ENCODE measurements at regions not wholly inside any gene's neighbourhood (a gene's known extent, or its start where the extent isn't known, plus 50 kb on each side); places are given as distances from the start of the nearest gene placed in this dataset.

GRCh38 chr3:104763007-104763406 is 603.7 kb upstream of the ALCAM start:
- Histone ChIP-seq H3K9me3 (ENCODE audit: control insufficient read depth in 4 of 4, insufficient read depth in 3 of 4, low read length in 3 of 4) (no peaks in the 10 kb centered on the region), H3K4me3 (no peak overlapping the region), H3K4me1 (ENCODE audit: control insufficient read depth in 5 of 5, insufficient read depth in 5 of 5, low read length in 5 of 5) (peaks cover 0 to 18% (median 0%) of the 10 kb centered on the region in 5 donors), H3K9ac (ENCODE audit: insufficient read depth in 1 of 2, low read length in 2 of 2) (no peak overlapping the region), H3K27ac (ENCODE audit: low read depth in 1 of 2, low read length in 1 of 2) (no peak overlapping the region), H3K27me3 (ENCODE audit: control insufficient read depth in 3 of 3, insufficient read depth in 3 of 3, low read length in 2 of 3) (no peaks in the 10 kb centered on the region), H3K36me3 (ENCODE audit: control insufficient read depth in 4 of 4, insufficient read depth in 4 of 4, low read length in 4 of 4) (no peaks in the 10 kb centered on the region)
- no peak for ATAC-seq (ENCODE audit: insufficient read depth, low FRiP score)
- no peak for TF ChIP-seq CTCF (IDR thresholded peaks at IDR 0.05; ENCODE audit: control extremely low read depth, extremely low read depth)
- peak; percentile 49 to 80 (median 75) for DNase-seq

- 74 to 79% methylated on average over 4 of the region's 4 CpGs for WGBS, 2 donors
- DNase-seq (peak in 2 of 3 donors; percentile 49 to 63), ATAC-seq (ENCODE audit: insufficient read depth, low FRiP score) (no peak)
These were observed 602.2 kb upstream of the ALCAM start for GRCh38 chr3:104764496-104764895.

GRCh38 chr3:104768886-104769285 is 597.8 kb upstream of the ALCAM start:
- Histone ChIP-seq H3K9me3 (ENCODE audit: control insufficient read depth in 4 of 4, insufficient read depth in 3 of 4, low read length in 3 of 4) (no peaks in the 10 kb centered on the region), H3K27me3 (ENCODE audit: control insufficient read depth in 3 of 3, insufficient read depth in 3 of 3, low read length in 2 of 3) (no peaks in the 10 kb centered on the region), H3K36me3 (ENCODE audit: control insufficient read depth in 4 of 4, insufficient read depth in 4 of 4, low read length in 4 of 4) (no peaks in the 10 kb centered on the region), H3K27ac (ENCODE audit: low read depth in 1 of 2, low read length in 1 of 2) (no peak overlapping the region), H3K9ac (ENCODE audit: insufficient read depth in 1 of 2, low read length in 2 of 2) (no peak overlapping the region), H3K4me3 (no peak overlapping the region), H3K4me1 (ENCODE audit: control insufficient read depth in 5 of 5, insufficient read depth in 5 of 5, low read length in 5 of 5) (peaks cover 0 to 3% (median 0%) of the 10 kb centered on the region in 5 donors)
- ATAC-seq (ENCODE audit: insufficient read depth, low FRiP score): no peak
- no peak for TF ChIP-seq CTCF (IDR thresholded peaks at IDR 0.05; ENCODE audit: control extremely low read depth, extremely low read depth)
- 77 to 86% methylated on average over 3 of the region's 3 CpGs for WGBS, 2 donors
- no peak for DNase-seq

More at GRCh38 chr3:104764496-104764895, 602.2 kb upstream of the ALCAM start:
- Histone ChIP-seq H3K36me3 (ENCODE audit: control insufficient read depth in 4 of 4, insufficient read depth in 4 of 4, low read length in 4 of 4) (no peaks in the 10 kb centered on the region), H3K27me3 (ENCODE audit: control insufficient read depth in 3 of 3, insufficient read depth in 3 of 3, low read length in 2 of 3) (no peaks in the 10 kb centered on the region), H3K9me3 (ENCODE audit: control insufficient read depth in 4 of 4, insufficient read depth in 3 of 4, low read length in 3 of 4) (no peaks in the 10 kb centered on the region), H3K9ac (ENCODE audit: insufficient read depth in 1 of 2, low read length in 2 of 2) (no peak overlapping the region), H3K27ac (ENCODE audit: low read depth in 1 of 2, low read length in 1 of 2) (no peak overlapping the region), H3K4me3 (no peak overlapping the region), H3K4me1 (ENCODE audit: control insufficient read depth in 5 of 5, insufficient read depth in 5 of 5, low read length in 5 of 5) (peaks cover 0 to 18% (median 0%) of the 10 kb centered on the region in 5 donors)
- no peak for TF ChIP-seq CTCF (IDR thresholded peaks at IDR 0.05; ENCODE audit: control extremely low read depth, extremely low read depth)

- Histone ChIP-seq H3K4me3 (no peak overlapping the region), H3K27me3 (ENCODE audit: control insufficient read depth in 3 of 3, insufficient read depth in 3 of 3, low read length in 2 of 3) (no peaks in the 10 kb centered on the region), H3K4me1 (ENCODE audit: control insufficient read depth in 5 of 5, insufficient read depth in 5 of 5, low read length in 5 of 5) (no peaks in the 10 kb centered on the region), H3K27ac (ENCODE audit: low read depth in 1 of 2, low read length in 1 of 2) (no peak overlapping the region), H3K9me3 (ENCODE audit: control insufficient read depth in 4 of 4, insufficient read depth in 3 of 4, low read length in 3 of 4) (peaks cover 0 to 6% (median 3%) of the 10 kb centered on the region in 4 donors), H3K36me3 (ENCODE audit: control insufficient read depth in 4 of 4, insufficient read depth in 4 of 4, low read length in 4 of 4) (no peaks in the 10 kb centered on the region), H3K9ac (ENCODE audit: insufficient read depth in 1 of 2, low read length in 2 of 2) (no peak overlapping the region)
- ATAC-seq (ENCODE audit: insufficient read depth, low FRiP score) (no peak), DNase-seq (no peak)
- TF ChIP-seq CTCF (IDR thresholded peaks at IDR 0.05; ENCODE audit: control extremely low read depth, extremely low read depth): no peak
- WGBS, 2 donors: 88 to 90% methylated on average over 7 of the region's 7 CpGs
These were observed 587.4 kb upstream of the ALCAM start for GRCh38 chr3:104779324-104779723.

All from lung (tissue), 11 donors.